CD4-positive, alpha-beta T cell treated with Interleukin-6 for 4 hours (primary cell): ENCODE measurements at regions not wholly inside any gene's neighbourhood (a gene's known extent, or its start where the extent isn't known, plus 50 kb on each side); places are given as distances from the start of the nearest gene placed in this dataset.

Source experiments
- DNase-seq: peaks from one replicate; pipeline ENCODE4 v3.0.0-alpha.2; 2020; ENCODE audit warnings: mixed read lengths

DNA sequence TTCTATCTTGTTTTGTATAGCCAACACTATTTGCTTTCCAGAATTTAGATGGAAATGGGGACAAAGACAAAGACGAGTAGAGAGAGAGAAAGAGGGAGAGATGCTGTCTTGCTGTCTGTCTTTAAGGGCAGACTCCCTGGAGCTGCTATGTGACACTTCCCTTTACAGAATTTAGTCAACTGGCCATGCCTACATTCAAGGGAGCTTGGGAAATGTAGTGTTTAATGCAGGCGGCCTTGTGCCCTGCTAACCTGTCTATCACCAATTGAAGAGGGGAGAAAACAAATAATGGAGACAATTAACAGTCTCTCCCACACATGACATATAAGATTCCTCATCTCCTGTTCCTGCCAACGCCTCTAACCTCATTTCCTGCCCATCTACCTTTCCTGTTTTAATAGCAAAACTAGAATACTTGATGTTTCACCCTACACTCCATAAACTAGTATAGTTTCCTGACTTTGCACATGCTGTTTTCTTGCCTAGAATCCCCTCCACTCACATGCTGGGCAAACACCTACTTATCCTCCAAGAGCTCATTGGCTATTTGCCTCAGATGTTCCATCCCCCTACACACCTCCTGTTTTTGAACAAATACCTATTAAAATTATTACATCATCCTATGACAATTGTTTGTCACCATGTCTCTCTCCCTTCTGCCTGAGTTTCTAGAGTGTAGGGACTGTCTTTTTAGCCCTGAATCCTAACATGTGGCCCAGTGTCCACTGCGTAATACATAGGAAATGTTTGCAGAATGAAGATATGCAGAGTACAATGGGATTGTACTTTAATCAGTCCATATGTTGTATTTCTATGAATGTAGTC, 117.2 kb downstream of the SLC25A24 start:
- no peak for DNase-seq

DNA sequence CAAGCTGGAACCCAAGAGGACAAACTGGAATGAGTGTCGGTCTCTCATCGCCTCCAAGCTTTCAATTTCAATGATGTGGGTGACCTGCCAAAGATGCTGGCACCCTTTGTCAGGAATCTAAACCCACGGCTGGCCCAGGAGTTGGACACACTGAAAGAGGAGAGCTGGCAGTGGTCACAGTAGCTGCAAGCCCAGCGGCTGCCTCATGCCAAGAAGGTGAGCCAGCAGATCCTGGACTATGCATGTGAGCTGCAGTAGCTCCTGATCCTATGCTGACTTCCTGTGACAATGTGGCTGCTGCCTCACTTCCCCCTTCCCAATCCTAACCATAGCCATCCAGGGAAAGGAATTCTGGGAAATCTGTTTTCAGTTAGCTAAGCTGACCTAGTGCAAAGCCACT, 117.0 kb upstream of the VAV3 start:
- DNase-seq: no peak

DNA sequence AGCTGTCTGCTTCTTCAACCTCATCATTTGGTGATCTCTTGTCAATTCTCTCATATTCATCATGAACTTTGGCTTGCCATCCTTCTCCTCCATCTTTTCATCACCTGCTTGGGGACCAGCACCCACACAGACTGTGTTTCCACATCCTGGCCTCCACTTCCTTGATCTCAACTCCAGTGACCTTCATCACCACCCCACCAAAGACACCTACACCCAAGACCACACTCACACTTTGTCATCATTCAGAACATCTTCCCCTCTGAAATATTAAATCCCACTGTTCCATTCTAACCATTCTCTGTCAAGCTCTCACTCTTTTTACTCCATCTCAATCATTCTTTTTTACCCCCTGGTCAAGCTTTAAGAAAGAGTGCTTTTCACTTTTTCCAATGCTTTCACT, 115.5 kb upstream of the VAV3 start:
- peak; percentile 27 for DNase-seq

DNA sequence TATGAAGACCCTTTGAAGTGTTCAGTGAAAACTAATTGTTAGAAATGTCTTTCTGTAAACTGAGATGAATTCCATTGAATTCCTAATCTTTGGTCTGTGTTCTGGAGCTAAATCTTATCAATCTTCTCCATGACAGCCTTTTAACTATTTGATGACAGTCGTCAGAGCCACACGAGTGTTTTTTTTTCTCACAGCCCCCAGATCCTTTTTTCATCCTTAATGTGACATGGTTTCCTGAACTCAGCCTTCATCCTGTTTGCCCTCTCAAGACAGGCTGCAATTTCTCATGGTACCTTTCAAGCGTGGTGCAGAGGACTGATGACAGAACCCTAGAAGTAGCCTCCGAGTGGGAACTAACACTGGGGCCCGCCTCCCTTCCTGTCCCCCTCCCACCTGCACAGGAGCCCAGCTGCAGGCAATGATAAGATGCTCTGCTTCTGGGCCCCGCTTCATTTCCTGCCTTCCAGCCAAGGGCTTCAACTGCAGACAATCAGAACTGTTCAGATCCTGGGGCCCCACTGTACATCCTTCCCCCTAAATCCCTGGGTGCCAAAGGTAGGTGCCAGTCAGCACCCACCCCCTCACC, 114.6 kb upstream of the VAV3 start:
- peak; percentile 75 for DNase-seq

DNA sequence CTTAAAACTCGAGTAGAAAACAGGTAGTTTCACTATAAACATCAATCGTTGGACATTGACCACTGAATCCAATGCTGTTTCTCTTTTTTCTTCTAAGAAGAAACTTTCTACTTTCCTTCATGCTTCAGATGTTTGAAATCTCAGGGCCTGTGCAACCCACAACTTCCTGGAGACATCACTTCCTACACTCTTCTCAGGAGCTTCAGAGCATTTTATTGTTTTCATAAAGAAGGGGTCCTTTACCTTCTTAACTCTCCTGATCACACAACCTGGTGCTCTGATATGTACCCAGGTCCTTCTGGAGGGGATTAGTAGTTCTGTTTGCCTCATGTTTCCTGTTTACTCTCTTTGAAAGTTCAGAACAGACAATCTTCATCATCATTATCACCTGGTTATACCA, 113.0 kb upstream of the VAV3 start:
- DNase-seq: peak; percentile 36

DNA sequence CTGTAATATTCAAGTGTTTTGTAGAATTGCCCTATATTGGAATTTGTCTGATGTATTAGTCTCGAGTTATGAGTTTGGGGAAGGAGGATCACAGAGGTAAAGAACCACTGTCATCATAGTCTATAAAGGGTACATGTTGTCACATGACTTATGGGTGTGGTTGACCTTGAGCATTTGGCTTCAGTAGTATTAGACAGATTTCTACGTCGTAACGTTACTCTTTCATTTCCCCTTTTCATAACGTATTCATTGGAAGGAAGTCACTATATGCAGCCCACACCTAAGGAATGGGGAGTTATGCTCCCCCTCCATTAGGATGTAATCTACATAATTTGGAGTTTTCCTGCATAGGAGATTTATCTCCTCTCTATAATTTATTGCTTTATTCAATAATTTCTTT, 110.1 kb upstream of the VAV3 start:
- no peak for DNase-seq

DNA sequence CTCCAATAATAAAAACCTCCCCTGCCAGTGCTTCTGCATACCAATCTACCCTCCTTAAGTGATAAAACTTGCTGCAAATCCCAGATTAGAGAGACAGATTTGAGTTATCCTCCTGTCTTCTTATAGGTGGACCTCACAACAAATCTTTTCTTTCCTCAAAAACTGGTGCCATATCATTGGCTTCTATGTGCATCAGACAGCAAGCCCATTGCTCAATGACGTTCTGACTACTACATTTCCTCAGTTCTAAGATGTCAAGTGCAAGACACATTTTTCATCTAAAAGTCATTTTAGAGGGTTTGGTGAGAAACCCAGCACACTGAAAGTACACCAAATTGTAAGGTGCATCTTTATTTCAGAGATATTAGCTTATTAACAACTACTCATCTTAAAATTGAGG, 107.8 kb upstream of the VAV3 start:
- no peak for DNase-seq

DNA sequence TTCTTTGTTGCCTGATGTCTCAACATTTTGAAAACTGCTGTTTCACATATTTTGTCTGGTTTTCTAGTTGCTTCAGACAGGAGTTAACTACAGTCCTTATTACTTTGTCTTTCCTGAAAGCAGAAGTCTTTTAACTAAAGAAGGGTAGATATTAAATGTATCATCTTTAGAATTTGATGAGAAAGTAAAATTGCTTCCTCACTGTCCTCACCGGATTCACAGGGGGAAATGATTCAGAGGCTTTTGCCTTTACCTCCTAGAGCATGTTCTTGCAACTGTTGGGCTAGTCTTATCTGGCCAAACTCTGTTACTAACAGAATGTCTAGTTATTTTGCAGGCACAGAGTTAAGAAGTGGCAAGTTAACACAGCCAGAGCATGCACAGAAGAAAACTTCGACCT, 107.2 kb upstream of the VAV3 start:
- DNase-seq: no peak

DNA sequence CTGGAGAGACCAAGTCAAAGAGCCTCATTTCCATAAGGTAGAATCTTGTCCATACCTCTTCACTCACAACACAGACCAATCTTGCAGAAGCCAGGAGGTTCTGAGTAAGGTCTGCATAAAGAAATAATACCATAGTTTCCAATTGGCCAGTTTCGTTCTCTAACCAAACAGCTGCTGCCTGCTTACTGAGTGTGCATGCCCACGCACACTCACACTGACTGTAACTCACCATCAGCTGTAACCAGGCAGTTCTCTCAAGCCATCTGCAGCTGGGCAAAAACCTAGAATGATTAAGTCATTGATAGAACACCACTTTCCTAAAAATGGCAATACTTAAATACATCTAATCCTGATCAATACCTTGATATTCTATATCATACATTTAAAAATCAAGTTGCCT, 106.6 kb upstream of the VAV3 start:
- no peak for DNase-seq

DNA sequence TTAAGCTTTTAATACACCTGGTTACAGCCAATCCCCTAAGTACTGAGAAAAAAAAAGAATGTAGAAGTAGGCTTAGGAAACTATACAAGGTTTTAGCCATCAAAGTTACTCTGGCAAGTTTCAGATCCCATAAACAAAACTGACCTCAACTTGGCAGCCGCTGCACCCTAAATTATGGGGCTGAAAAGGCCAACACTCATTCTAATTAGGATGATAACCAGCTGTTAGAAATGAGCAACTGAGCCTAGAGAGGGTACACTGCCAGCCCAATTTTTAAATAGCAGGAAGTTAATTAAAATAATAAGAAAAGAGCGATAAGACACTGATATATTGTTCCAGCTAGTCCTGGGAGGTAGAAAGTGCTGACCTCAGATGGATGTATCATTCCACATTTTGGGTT, 105.7 kb upstream of the VAV3 start:
- no peak for DNase-seq

DNA sequence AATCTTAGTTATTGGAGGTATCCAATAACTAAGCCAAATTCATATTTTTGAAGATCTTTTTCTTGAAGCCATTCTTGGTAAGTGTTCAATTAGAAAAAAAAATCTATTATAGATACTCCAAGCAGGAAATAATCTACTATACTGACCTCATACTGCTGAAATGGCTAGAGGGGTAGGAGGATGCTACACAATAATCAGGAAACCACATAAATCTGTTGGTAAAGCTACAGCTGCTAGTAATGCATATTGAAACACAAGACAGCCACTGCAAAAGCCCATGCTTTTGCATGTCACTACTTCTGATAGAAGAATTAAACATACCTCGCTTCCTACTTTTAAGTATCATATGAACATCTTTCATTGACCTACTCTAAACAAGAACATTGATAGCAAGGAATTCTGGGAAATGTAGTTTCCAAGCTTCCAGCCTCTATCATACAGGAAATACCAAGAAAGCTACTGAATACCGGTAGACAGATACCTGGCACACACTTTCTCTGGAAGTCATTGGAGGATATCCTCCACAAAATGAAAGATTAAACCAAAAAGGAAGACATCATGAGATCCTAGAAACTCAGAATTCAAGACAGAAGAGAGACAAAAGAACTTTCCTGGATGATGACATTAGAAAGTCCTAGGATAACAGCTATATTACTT, 103.0 kb upstream of the VAV3 start:
- DNase-seq: no peak

DNA sequence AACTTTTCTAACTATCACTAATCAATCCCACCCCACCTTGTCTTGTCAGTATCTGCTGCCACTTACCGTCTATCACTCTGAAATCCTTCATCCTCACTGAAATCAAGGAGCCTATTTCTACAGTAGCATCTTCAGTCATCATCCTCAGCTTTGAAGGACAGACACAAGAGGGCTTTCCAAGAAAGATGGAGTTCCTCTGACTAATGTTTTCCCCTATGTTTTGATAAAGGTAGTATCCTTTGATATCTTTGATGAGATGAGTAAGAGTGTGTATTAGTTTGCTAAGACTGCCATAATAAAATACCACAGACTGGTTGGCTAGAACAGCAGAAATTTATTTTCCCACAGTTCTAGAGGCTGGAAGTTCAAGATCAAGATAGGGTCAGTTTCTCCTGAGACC, 101.8 kb upstream of the VAV3 start:
- no peak for DNase-seq

DNA sequence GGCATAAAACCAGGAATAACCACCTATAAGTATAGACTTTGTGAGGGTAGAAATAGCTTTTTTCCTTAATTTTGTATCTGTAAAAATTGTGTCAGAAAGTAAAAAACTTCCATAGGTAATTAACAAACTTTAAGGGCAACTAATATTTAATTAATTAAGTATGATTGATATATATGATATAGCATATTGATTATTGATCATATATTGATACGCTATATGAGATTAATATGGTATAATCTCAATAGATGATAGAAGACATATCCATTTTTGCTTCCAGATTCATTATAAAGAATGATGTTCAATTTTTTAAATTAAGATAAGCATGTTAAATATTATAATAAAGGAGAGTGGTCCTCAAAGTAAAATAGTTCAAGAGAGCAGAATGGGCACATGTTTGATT, 99.3 kb upstream of the VAV3 start:
- DNase-seq: no peak

DNA sequence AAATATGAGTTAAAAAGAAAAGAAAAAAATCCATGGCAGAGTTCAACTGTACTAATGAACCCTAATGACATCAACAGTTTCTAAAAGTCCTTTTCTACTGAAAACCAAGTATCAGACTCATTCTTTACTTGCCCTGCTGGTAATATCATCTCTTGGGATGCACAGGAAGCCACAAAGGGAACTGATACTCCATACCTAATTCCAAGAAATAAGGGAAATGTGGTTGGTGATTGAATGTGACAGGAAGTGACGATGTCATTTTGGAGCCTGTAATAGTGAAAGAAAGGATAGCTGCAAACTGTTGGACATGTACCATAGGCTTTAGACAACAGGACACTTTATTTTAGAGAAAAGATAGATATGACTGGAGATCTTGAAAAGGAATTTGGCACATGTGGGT, 98.7 kb upstream of the VAV3 start:
- DNase-seq: no peak

DNA sequence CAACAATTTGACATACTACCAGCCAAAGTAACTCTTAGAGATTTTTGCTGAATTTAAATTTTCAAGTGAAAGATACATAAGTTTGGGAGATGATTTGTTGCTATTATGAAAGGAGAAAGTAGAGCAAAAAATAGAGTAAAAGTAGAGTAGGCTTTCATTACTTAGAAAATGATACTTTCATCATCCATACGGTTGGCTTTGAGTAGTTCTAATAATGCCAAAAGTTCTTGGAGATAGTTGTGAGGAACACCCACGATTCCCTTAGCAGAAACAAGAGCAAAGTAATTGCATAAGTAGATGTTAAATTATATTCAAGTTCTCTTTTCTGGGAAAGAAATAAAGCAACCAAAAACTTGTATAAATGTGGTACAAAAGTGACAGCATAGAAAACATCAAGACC, 95.0 kb upstream of the VAV3 start:
- DNase-seq: no peak

DNA sequence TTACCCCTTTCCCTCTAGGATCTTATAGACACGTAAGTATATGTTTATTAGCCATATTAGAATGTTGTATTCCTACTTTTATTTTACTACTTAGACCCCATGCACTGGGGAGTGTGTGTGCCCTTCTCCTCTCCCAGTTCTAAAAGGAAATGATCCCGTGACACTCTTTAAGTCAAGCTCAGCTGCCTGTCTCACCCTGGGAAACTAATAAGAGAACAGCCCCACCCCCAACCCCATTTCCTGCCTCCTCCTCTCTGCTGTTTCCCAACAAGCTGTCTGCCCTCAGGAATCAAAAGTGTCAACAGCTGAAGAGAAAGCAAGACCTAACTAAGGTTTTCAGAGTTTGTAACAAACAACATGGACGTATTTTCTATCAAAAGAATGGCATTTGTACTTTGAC, 92.6 kb upstream of the VAV3 start:
- no peak for DNase-seq

DNA sequence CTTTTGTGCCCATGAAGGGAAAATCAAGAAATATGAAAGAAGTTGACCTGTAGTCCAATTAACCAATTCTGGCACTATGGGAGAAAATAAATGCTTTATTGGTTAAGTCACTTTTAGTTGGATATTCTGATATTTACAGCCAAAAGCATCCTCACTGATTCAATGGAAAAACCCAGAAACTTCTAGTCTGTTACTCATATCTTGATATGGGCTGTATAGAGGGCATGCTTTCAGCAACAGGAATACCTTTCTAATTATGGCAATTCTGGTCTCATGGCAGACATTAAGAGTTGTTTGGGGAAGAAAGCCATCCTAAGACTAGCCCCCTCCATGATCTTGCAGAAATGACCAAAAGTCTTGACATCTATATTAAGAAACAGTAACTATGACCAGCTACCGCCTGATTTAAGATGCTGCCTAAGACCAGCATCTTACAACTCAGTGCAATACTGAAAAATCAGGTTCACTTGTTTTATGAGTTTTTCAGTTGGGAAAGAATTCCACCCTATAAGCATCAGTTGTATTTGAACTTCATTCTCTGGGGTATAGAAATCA, 91.5 kb upstream of the VAV3 start:
- no peak for DNase-seq

DNA sequence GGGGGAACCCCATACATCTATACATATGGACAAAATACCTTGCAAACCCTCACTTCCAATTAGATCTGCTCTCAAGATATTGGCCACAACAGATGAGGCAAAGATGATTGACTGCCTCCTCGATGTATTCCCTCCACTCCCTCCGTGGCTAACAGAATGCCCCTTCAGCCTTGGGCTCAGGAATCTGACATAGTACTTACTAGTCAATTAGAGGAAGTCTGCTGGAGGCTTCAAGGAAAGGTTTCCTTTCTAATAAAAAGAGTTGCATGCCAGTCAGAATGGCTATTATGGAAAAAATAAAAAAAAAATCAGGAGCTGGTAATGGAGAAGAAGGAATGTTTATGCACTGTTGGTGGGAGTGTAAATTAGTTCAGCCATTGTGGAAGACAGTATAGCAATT, 90.4 kb upstream of the VAV3 start:
- no peak for DNase-seq

DNA sequence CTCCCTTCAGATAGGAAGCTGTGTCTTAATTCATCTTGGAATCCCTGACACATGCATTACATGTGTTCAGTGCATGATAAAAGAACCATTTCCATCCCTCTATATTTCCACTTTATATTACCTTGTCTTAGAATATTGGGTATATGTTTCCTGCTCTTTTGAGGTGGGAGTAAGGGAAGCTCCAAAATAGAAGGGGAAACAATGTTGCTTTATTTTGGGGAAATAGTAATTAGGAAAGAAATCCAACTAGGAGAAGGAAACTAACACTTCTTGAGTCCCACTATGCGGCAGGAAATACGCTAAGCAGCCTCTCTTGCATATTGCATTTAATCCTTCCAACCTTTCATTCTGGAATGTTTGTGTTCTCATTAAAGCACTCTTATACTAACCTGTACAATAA, 89.4 kb upstream of the VAV3 start:
- no peak for DNase-seq

DNA sequence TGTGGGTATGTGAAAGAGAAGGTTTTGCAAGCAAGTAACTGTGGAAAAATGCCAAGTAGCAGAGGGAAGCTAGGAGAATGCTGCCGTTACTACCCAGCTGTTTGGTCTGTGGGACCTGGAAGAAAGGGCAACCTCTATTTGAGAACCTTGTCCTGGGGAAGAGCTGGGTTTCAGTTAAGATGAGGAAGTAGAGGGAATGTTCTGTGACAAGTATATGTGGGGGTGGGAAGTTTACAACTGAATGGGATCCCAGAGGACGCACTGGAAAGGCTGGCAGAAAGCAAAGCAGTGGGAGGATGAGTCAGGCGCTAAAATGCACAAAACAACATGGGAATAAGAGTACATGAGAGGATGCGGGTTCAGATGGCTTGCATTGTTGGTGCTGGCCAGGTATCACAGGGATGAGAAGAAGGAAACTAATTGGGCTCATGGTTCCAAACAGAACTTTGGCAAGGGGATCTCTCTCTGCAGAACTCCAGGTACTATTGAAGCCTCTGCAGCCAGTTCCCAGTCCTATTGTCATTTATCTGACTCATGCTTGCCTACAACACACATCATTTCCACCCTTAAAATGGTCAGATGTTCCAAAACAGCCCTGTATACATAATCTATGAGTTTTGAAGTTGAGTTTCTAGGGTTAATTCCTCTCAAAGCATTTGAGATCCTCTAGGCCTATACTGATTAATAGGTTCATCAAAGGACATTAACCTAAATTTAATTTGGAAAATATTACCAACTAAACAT, 88.5 kb upstream of the VAV3 start:
- no peak for DNase-seq

DNA sequence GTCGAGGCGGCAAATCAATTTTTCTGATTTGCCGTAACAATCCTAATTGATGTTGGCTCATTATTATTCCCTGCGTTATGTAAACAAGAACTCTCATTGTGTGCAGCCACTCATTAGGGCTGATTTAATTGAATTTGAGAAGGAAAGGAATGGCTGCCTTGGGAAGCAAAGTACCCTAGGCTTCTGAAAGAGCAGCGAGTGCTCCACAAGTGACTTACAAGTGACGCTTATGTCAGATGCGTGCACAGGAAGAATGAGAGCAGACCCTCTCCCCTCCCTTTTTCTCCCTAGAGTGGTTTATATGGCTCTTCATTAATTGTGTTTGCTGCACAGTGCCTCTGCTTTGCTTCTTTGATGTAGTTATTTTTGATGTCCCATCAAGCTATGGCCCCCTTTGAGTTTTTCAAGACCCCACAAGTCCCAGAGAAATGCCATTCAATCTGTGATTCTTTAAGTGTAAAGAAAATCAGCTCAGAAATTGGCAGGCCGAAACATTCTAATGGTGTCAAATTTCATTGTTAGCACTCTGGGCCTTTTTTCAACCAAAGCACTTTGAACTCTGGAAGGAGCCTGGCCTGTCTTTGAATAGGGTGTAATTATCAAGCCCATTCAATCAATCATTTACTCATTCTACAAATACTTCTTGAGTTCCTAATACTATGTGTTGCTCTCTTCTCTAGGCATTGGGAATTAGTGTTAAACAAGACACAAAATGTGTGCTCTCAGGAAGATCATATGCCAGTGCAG, 86.8 kb upstream of the VAV3 start:
- DNase-seq: no peak

DNA sequence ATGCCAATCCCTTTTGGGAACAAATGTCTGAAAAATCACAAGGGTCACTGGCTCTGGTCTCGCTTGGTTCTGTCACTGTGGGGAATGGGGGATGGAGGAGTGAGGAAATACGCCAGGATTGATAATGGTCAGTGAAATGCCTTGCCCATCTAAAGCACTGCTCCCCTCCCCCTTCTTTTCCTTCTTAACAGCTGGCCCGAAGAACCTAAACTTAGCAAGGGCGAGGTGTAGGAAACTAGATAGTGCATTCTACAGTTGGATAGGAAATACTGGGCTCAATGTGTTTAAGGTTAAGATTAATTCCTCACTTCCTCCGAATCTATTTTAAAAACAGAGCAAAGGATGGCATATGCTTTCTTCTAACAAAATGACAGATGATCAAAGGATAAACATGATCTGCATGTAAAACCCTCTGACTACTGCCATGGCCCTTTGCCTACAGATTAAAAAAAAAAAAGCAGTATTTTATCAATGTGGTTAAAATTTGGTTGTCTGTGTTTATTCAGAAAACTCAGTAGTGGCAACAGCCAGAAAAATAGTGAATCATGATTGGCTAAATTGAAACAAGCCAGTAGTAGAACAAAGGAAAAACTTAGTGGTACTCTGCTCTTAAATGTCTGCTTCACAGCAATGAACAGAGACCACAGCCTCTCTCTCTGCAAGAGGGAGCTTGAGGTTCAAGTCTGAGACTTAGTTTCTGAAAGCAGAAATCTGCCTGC, 86.1 kb upstream of the VAV3 start:
- peak; percentile 7 for DNase-seq
